Neuron (in vitro differentiated cells): ENCODE measurements at regions not wholly inside any gene's neighbourhood (a gene's known extent, or its start where the extent isn't known, plus 50 kb on each side); places are given as distances from the start of the nearest gene placed in this dataset.

Experiments used
- H2AFZ ChIP-seq: one replicate; pipeline ENCODE4 v1.6.1; 2013; ENCODE audit warnings: low read depth, mild to moderate bottlenecking, inconsistent platforms, low read length, moderate library complexity
- H3K27me3 ChIP-seq: one replicate; pipeline ENCODE4 v1.6.1; 2013; ENCODE audit warnings: low read length; ENCODE audit not compliant: insufficient read depth
- H3K36me3 ChIP-seq: one replicate; pipeline ENCODE4 v1.6.1; 2013; ENCODE audit warnings: low read length; ENCODE audit not compliant: insufficient read depth
- H3K4me1 ChIP-seq: one replicate; pipeline ENCODE4 v1.6.1; 2013; ENCODE audit warnings: low read length; ENCODE audit not compliant: insufficient read depth
- H3K4me3 ChIP-seq: 2 replicates; pipeline ENCODE4 v1.5.1; 2013; ENCODE audit warnings: mild to moderate bottlenecking, low read length, moderate library complexity
- H3K9me3 ChIP-seq: one replicate; pipeline ENCODE4 v1.6.1; 2013; ENCODE audit warnings: low read length

GRCh38 chr6:88558981-88559380 lies 392.8 kb upstream of the CNR1 start:
- Histone ChIP-seq H3K4me3 (no peak overlapping the region), H2AFZ (no peak overlapping the region), H3K9me3 (peaks cover 2% of the 10 kb centered on the region), H3K4me1 (no peaks in the 10 kb centered on the region), H3K27me3 (no peaks in the 10 kb centered on the region), H3K36me3 (no peaks in the 10 kb centered on the region)

GRCh38 chr6:88556663-88557062 lies 390.5 kb upstream of the CNR1 start:
- Histone ChIP-seq H3K27me3 (no peaks in the 10 kb centered on the region), H2AFZ (no peak overlapping the region), H3K4me1 (no peaks in the 10 kb centered on the region)

GRCh38 chr6:88548891-88549505 lies 382.9 kb upstream of the CNR1 start:
- no peaks in the 10 kb centered on the region for H3K27me3 ChIP-seq
- H3K36me3 ChIP-seq, result no peaks in the 10 kb centered on the region
- H3K4me1 ChIP-seq, result peaks cover 4% of the 10 kb centered on the region
- no peaks in the 10 kb centered on the region for H3K9me3 ChIP-seq
- H2AFZ ChIP-seq, result no peak overlapping the region
- H3K4me3 ChIP-seq, result no peak overlapping the region

More at GRCh38 chr6:88556663-88557062, 390.5 kb upstream of the CNR1 start:
- Histone ChIP-seq H3K36me3 (no peaks in the 10 kb centered on the region), H3K4me3 (no peak overlapping the region), H3K9me3 (peaks cover 2% of the 10 kb centered on the region)

GRCh38 chr6:88547768-88548167 lies 381.6 kb upstream of the CNR1 start:
- no peaks in the 10 kb centered on the region for H3K36me3 ChIP-seq
- H3K9me3 ChIP-seq, result no peaks in the 10 kb centered on the region
- H3K4me3 ChIP-seq, result no peak overlapping the region
- no peaks in the 10 kb centered on the region for H3K27me3 ChIP-seq
- H3K4me1 ChIP-seq, result peaks cover 4% of the 10 kb centered on the region
- H2AFZ ChIP-seq, result no peak overlapping the region

- Histone ChIP-seq H2AFZ (no peak overlapping the region), H3K4me3 (no peak overlapping the region), H3K36me3 (no peaks in the 10 kb centered on the region), H3K9me3 (no peaks in the 10 kb centered on the region), H3K27me3 (no peaks in the 10 kb centered on the region), H3K4me1 (peaks cover 12% of the 10 kb centered on the region)
These were observed 379.8 kb upstream of the CNR1 start for GRCh38 chr6:88545991-88546390.

- no peak overlapping the region for H2AFZ ChIP-seq
- H3K4me3 ChIP-seq, result no peak overlapping the region
- H3K9me3 ChIP-seq, result no peaks in the 10 kb centered on the region
- H3K4me1 ChIP-seq, result peaks cover 19% of the 10 kb centered on the region
- H3K36me3 ChIP-seq, result no peaks in the 10 kb centered on the region
- no peaks in the 10 kb centered on the region for H3K27me3 ChIP-seq
These were observed 379.0 kb upstream of the CNR1 start for GRCh38 chr6:88544986-88545612.

GRCh38 chr6:88539295-88539764 lies 373.2 kb upstream of the CNR1 start:
- Histone ChIP-seq H3K9me3 (peaks cover 2% of the 10 kb centered on the region), H3K4me3 (no peak overlapping the region), H3K4me1 (peaks cover 46% of the 10 kb centered on the region), H3K36me3 (no peaks in the 10 kb centered on the region), H3K27me3 (no peaks in the 10 kb centered on the region), H2AFZ (no peak overlapping the region)

GRCh38 chr6:88538840-88539239 lies 372.7 kb upstream of the CNR1 start:
- H3K4me1 ChIP-seq, result peaks cover 46% of the 10 kb centered on the region
- no peak overlapping the region for H2AFZ ChIP-seq
- H3K4me3 ChIP-seq, result no peak overlapping the region
- H3K36me3 ChIP-seq, result no peaks in the 10 kb centered on the region
- H3K9me3 ChIP-seq, result peaks cover 2% of the 10 kb centered on the region
- no peaks in the 10 kb centered on the region for H3K27me3 ChIP-seq

GRCh38 chr6:88538130-88538706 lies 372.1 kb upstream of the CNR1 start:
- Histone ChIP-seq H3K27me3 (no peaks in the 10 kb centered on the region), H2AFZ (no peak overlapping the region), H3K36me3 (no peaks in the 10 kb centered on the region), H3K9me3 (peaks cover 2% of the 10 kb centered on the region), H3K4me3 (no peak overlapping the region), H3K4me1 (peaks cover 46% of the 10 kb centered on the region)

GRCh38 chr6:88536071-88536625 lies 370.0 kb upstream of the CNR1 start:
- no peak overlapping the region for H3K4me3 ChIP-seq
- no peaks in the 10 kb centered on the region for H3K36me3 ChIP-seq
- H3K4me1 ChIP-seq, result peaks cover 40% of the 10 kb centered on the region
- H3K27me3 ChIP-seq, result no peaks in the 10 kb centered on the region
- H3K9me3 ChIP-seq, result peaks cover 7% of the 10 kb centered on the region
- no peak overlapping the region for H2AFZ ChIP-seq

- H3K36me3 ChIP-seq, result no peaks in the 10 kb centered on the region
- no peak overlapping the region for H2AFZ ChIP-seq
- H3K4me1 ChIP-seq, result peaks cover 33% of the 10 kb centered on the region
- peaks cover 8% of the 10 kb centered on the region for H3K9me3 ChIP-seq
- no peaks in the 10 kb centered on the region for H3K27me3 ChIP-seq
- no peak overlapping the region for H3K4me3 ChIP-seq
These were observed 369.2 kb upstream of the CNR1 start for GRCh38 chr6:88535306-88535705.

GRCh38 chr6:88532241-88532860 lies 366.2 kb upstream of the CNR1 start:
- Histone ChIP-seq H3K4me1 (peaks cover 5% of the 10 kb centered on the region), H3K9me3 (peaks cover 12% of the 10 kb centered on the region), H3K4me3 (no peak overlapping the region), H3K27me3 (no peaks in the 10 kb centered on the region), H2AFZ (no peak overlapping the region), H3K36me3 (no peaks in the 10 kb centered on the region)

- Histone ChIP-seq H2AFZ (no peak overlapping the region), H3K36me3 (no peaks in the 10 kb centered on the region), H3K4me1 (no peaks in the 10 kb centered on the region), H3K9me3 (peaks cover 10% of the 10 kb centered on the region), H3K4me3 (no peak overlapping the region), H3K27me3 (no peaks in the 10 kb centered on the region)
These were observed 363.6 kb upstream of the CNR1 start for GRCh38 chr6:88529726-88530125.
